Fibroblast of lung (primary cell): ENCODE measurements at regions not wholly inside any gene's neighbourhood (a gene's known extent, or its start where the extent isn't known, plus 50 kb on each side); places are given as distances from the start of the nearest gene placed in this dataset.

ENCODE experiments used
- DNase-seq, 2 donors: peaks; one replicate each; pipeline versions ENCODE4 v3.0.0 to v3.0.0-alpha.2; 2010; ENCODE audit warnings: low read depth in 2 of 2
- H2AFZ ChIP-seq: 2 replicates; pipeline ENCODE4 v1.5.1; 2012; ENCODE audit warnings: low read length, control low read depth, inconsistent platforms
- H3K27ac ChIP-seq: 2 replicates; pipeline ENCODE4 v1.5.1; 2011; ENCODE audit warnings: low read length, control low read depth; ENCODE audit not compliant: insufficient read depth
- H3K27me3 ChIP-seq: 2 replicates; pipeline ENCODE4 v1.5.1; 2011; ENCODE audit warnings: mild to moderate bottlenecking, low read length; ENCODE audit not compliant: control insufficient read depth, insufficient read depth
- H3K36me3 ChIP-seq: 2 replicates; pipeline ENCODE4 v1.5.1; 2011; ENCODE audit warnings: low read length; ENCODE audit not compliant: control insufficient read depth, insufficient read depth
- H3K4me1 ChIP-seq: 2 replicates; pipeline ENCODE4 v1.5.1; 2011; ENCODE audit warnings: low read length; ENCODE audit not compliant: control insufficient read depth, insufficient read depth; ENCODE audit errors: extremely low read depth
- H3K4me2 ChIP-seq: 2 replicates; pipeline ENCODE4 v1.5.1; 2011; ENCODE audit warnings: low read length, control low read depth; ENCODE audit not compliant: insufficient read depth; ENCODE audit errors: extremely low read depth
- H3K4me3 ChIP-seq, 4 experiments: fragments of 200-600 bp in 1 of 4; sonication (generic) in 1 of 4; replicated peaks in 1 of 4; 2 replicates each; pipeline ENCODE4 v1.5.1; 2011 to 2016; ENCODE audit warnings: low read length in 4 of 4, low read depth in 3 of 4, mild to moderate bottlenecking in 3 of 4, control low read depth in 2 of 4, inconsistent platforms in 1 of 4, mixed read lengths in 1 of 4; ENCODE audit not compliant: insufficient read depth in 1 of 4; ENCODE audit errors: control extremely low read depth in 1 of 4
- H3K79me2 ChIP-seq: 2 replicates; pipeline ENCODE4 v1.5.1; 2012; ENCODE audit warnings: mild to moderate bottlenecking, low read length, inconsistent platforms; ENCODE audit not compliant: control insufficient read depth, insufficient read depth
- H3K9ac ChIP-seq: 2 replicates; pipeline ENCODE4 v1.5.1; 2011; ENCODE audit warnings: mild to moderate bottlenecking, low read length, control low read depth; ENCODE audit not compliant: insufficient read depth
- H3K9me3 ChIP-seq: 2 replicates; pipeline ENCODE4 v1.5.1; 2012; ENCODE audit warnings: low read depth, low read length; ENCODE audit not compliant: control insufficient read depth, insufficient read depth
- H4K20me1 ChIP-seq: 2 replicates; pipeline ENCODE4 v1.5.1; 2011; ENCODE audit warnings: low read length; ENCODE audit not compliant: control insufficient read depth, insufficient read depth; ENCODE audit errors: extremely low read depth
- CTCF ChIP-seq, 2 donors: IDR thresholded peaks in 1 of 2; conservative IDR thresholded peaks in 1 of 2; 1 replicate in 1 of 2; 2 replicates in 1 of 2; pipeline ENCODE4 v1.5.1; 2011 to 2012; ENCODE audit warnings: low read length in 2 of 2, control low read depth in 1 of 2, inconsistent platforms in 1 of 2, low read depth in 1 of 2, mild to moderate bottlenecking in 1 of 2
- EZH2 ChIP-seq: IDR thresholded peaks from 2 replicates; pipeline ENCODE4 v1.5.1; 2012; ENCODE audit warnings: low read length, control low read depth, mild to moderate bottlenecking; ENCODE audit errors: missing control alignments

DNA sequence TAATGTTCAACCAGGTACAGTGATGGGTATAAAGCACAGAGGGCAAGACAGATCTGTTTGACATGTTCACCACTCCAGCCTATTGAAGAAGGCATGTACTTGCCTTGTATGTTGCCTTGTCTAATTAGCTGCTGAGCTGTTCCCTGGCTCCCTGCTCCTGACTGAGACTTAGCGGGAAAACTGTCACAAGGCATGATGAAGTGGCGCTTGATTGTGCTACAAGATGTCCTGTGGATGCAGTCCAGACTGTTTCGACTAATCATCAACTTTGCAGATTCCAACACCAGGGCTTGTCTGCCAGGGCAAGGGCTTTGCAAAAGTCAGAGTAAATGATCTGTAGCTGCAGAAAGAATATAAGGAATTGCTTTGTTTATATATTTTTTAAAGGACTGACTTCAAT lies 136.2 kb upstream of the NRBF2 start:
- H3K27ac ChIP-seq: no peak overlapping the region
- no peaks in the 10 kb centered on the region for H3K36me3 ChIP-seq
- H3K4me2 ChIP-seq: no peak overlapping the region
- no peak overlapping the region for H3K9ac ChIP-seq
- H4K20me1 ChIP-seq: no peaks in the 10 kb centered on the region
- H3K27me3 ChIP-seq: no peaks in the 10 kb centered on the region
- no peak overlapping the region for H3K4me3 ChIP-seq
- H3K79me2 ChIP-seq: no peaks in the 10 kb centered on the region
- TF ChIP-seq CTCF (conservative IDR thresholded peaks at IDR 0.05 in 1 of 2, IDR thresholded peaks at IDR 0.05 in 1 of 2; ENCODE audit: low read depth in 1 of 2, low read length in 2 of 2) (no peak), EZH2 (no peak)
- no peaks in the 10 kb centered on the region for H3K4me1 ChIP-seq
- no peaks in the 10 kb centered on the region for H3K9me3 ChIP-seq
- DNase-seq: peak; percentile 20 to 30
- no peak overlapping the region for H2AFZ ChIP-seq

DNA sequence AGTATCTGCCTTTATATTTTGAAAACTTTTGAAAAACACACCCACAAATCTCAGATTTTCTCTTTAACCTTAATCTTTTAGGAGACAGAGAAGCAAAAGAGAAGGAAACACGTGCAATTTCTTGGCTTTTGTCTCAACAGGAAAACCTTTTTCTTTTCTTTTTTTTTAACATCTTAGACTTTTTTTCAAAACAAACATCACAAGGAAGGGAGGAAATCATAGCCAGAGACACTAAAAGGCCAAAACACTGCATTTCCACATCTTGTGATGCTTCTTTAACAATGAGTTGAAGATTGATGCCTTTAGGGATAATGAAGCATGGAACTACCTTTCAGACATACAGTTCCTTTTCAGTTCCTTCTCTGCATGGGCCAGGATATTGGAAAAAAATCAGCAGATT lies 136.6 kb upstream of the NRBF2 start:
- DNase-seq: no peak
- no peaks in the 10 kb centered on the region for H4K20me1 ChIP-seq
- no peaks in the 10 kb centered on the region for H3K4me1 ChIP-seq
- H3K9me3 ChIP-seq: no peaks in the 10 kb centered on the region
- no peak overlapping the region for H3K27ac ChIP-seq
- H3K9ac ChIP-seq: no peak overlapping the region
- no peaks in the 10 kb centered on the region for H3K27me3 ChIP-seq
- no peaks in the 10 kb centered on the region for H3K79me2 ChIP-seq
- H3K4me2 ChIP-seq: no peak overlapping the region
- no peak overlapping the region for H3K4me3 ChIP-seq
- H2AFZ ChIP-seq: no peak overlapping the region
- TF ChIP-seq EZH2: no peak
- no peak for TF ChIP-seq CTCF (conservative IDR thresholded peaks at IDR 0.05 in 1 of 2, IDR thresholded peaks at IDR 0.05 in 1 of 2; ENCODE audit: low read depth in 1 of 2, low read length in 2 of 2)
- no peaks in the 10 kb centered on the region for H3K36me3 ChIP-seq

GRCh38 chr10:62993121-62993520 lies 140.0 kb upstream of the NRBF2 start:
- TF ChIP-seq CTCF (conservative IDR thresholded peaks at IDR 0.05 in 1 of 2, IDR thresholded peaks at IDR 0.05 in 1 of 2; ENCODE audit: low read depth in 1 of 2, low read length in 2 of 2) (no peak), EZH2 (no peak)
- peak in 1 of 2 donors; percentile 67 for DNase-seq
- Histone ChIP-seq H3K4me2 (no peak overlapping the region), H3K4me3 (no peak overlapping the region), H3K79me2 (no peaks in the 10 kb centered on the region), H3K4me1 (no peaks in the 10 kb centered on the region), H3K36me3 (no peaks in the 10 kb centered on the region), H2AFZ (no peak overlapping the region), H3K9ac (no peak overlapping the region), H3K9me3 (no peaks in the 10 kb centered on the region), H3K27ac (no peak overlapping the region), H3K27me3 (no peaks in the 10 kb centered on the region), H4K20me1 (no peaks in the 10 kb centered on the region)
